K562 (cell line): ENCODE measurements at regions not wholly inside any gene's neighbourhood (a gene's known extent, or its start where the extent isn't known, plus 50 kb on each side); places are given as distances from the start of the nearest gene placed in this dataset.

Experiments used
- ATAC-seq: fragments of 200-7000 bp; cut with Tn5 transposase; 3 replicates; pipeline ENCODE4 v1.9.1; 2020; ENCODE audit warnings: moderate library complexity
- BruUV-seq: library from RNA; stranded (reverse); fragments of 400-500 nt; replicated peaks from 2 replicates; lab custom pipeline; 2021; lab: Mats Ljungman, UMichigan
- CTCF ChIA-PET: fragments of 300-600 bp; formaldehyde crosslinking; extraction: SDS; loops from one replicate; lab custom pipeline; 2021; ENCODE audit warnings: low intra/inter-chr PET ratio; lab: Yijun Ruan, JAX
- POLR2A ChIA-PET: fragments of 300-600, 350-650 bp; sonication (Branson Sonifier 250); formaldehyde crosslinking; extraction: SDS; loops from one replicate; lab custom pipeline; 2021; ENCODE audit warnings: antibody characterized with exemption, inconsistent platforms; lab: Yijun Ruan, JAX
- DNase-seq, 4 experiments: peaks; one replicate each; pipeline versions ENCODE4 v3.0.0 to v3.0.0-alpha.2; 2011 to 2018; ENCODE audit warnings: low spot score in 3 of 4, mixed read lengths in 3 of 4; ENCODE audit errors: extremely low read depth in 1 of 4
- FAIRE-seq: peaks from 2 replicates; lab custom pipeline; 2011; peaks lifted over from hg19 to GRCh38; lab: Jason Lieb, UNC
- H2AFZ ChIP-seq: 2 replicates; pipeline ENCODE4 v1.6.0; 2011; ENCODE audit warnings: low read depth, low read length, control low read depth, inconsistent platforms
- H3K27ac ChIP-seq: fragments of 200-600 bp; 3 replicates; pipeline ENCODE4 v1.8.0; 2011; ENCODE audit warnings: low read depth, mild to moderate bottlenecking, control low read depth, inconsistent platforms, low read length, moderate library complexity, mixed read lengths; ENCODE audit errors: extremely low read depth
- H3K27me3 ChIP-seq, 2 experiments: fragments of 300-600 bp in 1 of 2; 2 replicates in 1 of 2; 3 replicates in 1 of 2; pipeline versions ENCODE4 v1.6.0 to v1.8.0; 2011; ENCODE audit warnings: inconsistent platforms in 2 of 2, low read length in 2 of 2, mild to moderate bottlenecking in 1 of 2, mixed read lengths in 1 of 2, moderate library complexity in 1 of 2; ENCODE audit not compliant: control insufficient read depth in 2 of 2, insufficient read depth in 2 of 2
- H3K36me3 ChIP-seq: fragments of 300-600 bp; 3 replicates; pipeline ENCODE4 v1.8.0; 2011; ENCODE audit warnings: mild to moderate bottlenecking, low read length, inconsistent platforms; ENCODE audit not compliant: control insufficient read depth, insufficient read depth
- H3K4me1 ChIP-seq, 2 experiments: fragments of 200-600 bp in 1 of 2; replicated peaks in 1 of 2; 2 replicates in 1 of 2; 3 replicates in 1 of 2; pipeline versions ENCODE4 v1.5.1 to v1.8.0; 2011; ENCODE audit warnings: inconsistent platforms in 2 of 2, low read length in 2 of 2, mild to moderate bottlenecking in 1 of 2, mixed read lengths in 1 of 2, moderate library complexity in 1 of 2; ENCODE audit not compliant: control insufficient read depth in 2 of 2, insufficient read depth in 2 of 2
- H3K4me2 ChIP-seq: 2 replicates; pipeline ENCODE4 v1.6.1; 2011; ENCODE audit warnings: low read length, control low read depth, inconsistent platforms, mixed read lengths; ENCODE audit not compliant: insufficient read depth
- H3K4me3 ChIP-seq: fragments of 200-600 bp; sonication (generic), shearing (Covaris generic); 2 replicates; pipeline ENCODE4 v1.5.1; 2016; ENCODE audit warnings: control low read depth, inconsistent platforms
- H3K79me2 ChIP-seq: fragments of 200-600 bp; 3 replicates; pipeline ENCODE4 v1.8.0; 2011; ENCODE audit warnings: low read length, inconsistent platforms; ENCODE audit not compliant: control insufficient read depth, insufficient read depth
- H3K9ac ChIP-seq, 2 experiments: 2 replicates each; pipeline versions ENCODE4 v1.6.0 to v1.6.1; 2011; ENCODE audit warnings: low read depth in 2 of 2, low read length in 2 of 2, control low read depth in 1 of 2, inconsistent platforms in 1 of 2, mild to moderate bottlenecking in 1 of 2, mixed read lengths in 1 of 2; ENCODE audit not compliant: insufficient read depth in 1 of 2
- H3K9me1 ChIP-seq: one replicate; pipeline ENCODE4 v1.6.0; 2011; ENCODE audit warnings: inconsistent platforms, mild to moderate bottlenecking, low read length, moderate library complexity; ENCODE audit not compliant: control insufficient read depth, insufficient read depth
- H3K9me3 ChIP-seq: replicated peaks from 2 replicates; pipeline ENCODE4 v1.5.1; 2011; ENCODE audit warnings: low read depth, low read length, inconsistent platforms; ENCODE audit not compliant: control insufficient read depth, insufficient read depth
- H4K20me1 ChIP-seq: replicated peaks from 2 replicates; pipeline ENCODE4 v1.6.1; 2011; ENCODE audit warnings: low read length, inconsistent platforms, mixed read lengths; ENCODE audit not compliant: control insufficient read depth, insufficient read depth
- ASH1L ChIP-seq: fragments of 450-650 bp; IDR thresholded peaks from 2 replicates; pipeline ENCODE4 v1.6.1; 2018; ENCODE audit warnings: borderline replicate concordance, mild to moderate bottlenecking, low read depth; ENCODE audit not compliant: partially characterized antibody
- DDX20 ChIP-seq: fragments of 450-650 bp; IDR thresholded peaks from 2 replicates; pipeline ENCODE4 v1.6.1; 2016; ENCODE audit warnings: missing genetic modification characterization, low read depth, mild to moderate bottlenecking, missing compliant biosample characterization, moderate library complexity
- ESRRA ChIP-seq: fragments of 450-650 bp; IDR thresholded peaks from 2 replicates; pipeline ENCODE4 v1.6.1; 2014; ENCODE audit warnings: low read depth, mild to moderate bottlenecking, moderate library complexity, borderline replicate concordance
- FOXJ2 ChIP-seq: fragments of 200-800 bp; sonication (Bioruptor generic); IDR thresholded peaks from 2 replicates; pipeline ENCODE4 v1.6.1; 2016; ENCODE audit warnings: missing genetic modification characterization, missing compliant biosample characterization
- MIER1 ChIP-seq: fragments of 450-650 bp; IDR thresholded peaks from 2 replicates; pipeline ENCODE4 v1.6.1; 2016; ENCODE audit warnings: antibody characterized with exemption, mild to moderate bottlenecking, low read depth
- NFE2L1 ChIP-seq: fragments of 450-650 bp; IDR thresholded peaks from 2 replicates; pipeline ENCODE4 v1.6.1; 2016; ENCODE audit warnings: missing genetic modification characterization, low read depth, mild to moderate bottlenecking, missing compliant biosample characterization, moderate library complexity, borderline replicate concordance
- SREBF1 ChIP-seq: fragments of 150-350 bp; IDR thresholded peaks from 2 replicates; pipeline ENCODE4 v1.6.1; 2014; ENCODE audit warnings: antibody characterized with exemption, low read depth, low read length, borderline replicate concordance
- SREBF2 ChIP-seq: sonication (generic); formaldehyde crosslinking; IDR thresholded peaks from 2 replicates; pipeline ENCODE4 v1.4.0; 2020; ENCODE audit warnings: mild to moderate bottlenecking, missing genetic modification reagents
- ZNF282 ChIP-seq: sonication (generic); formaldehyde crosslinking; IDR thresholded peaks from 2 replicates; pipeline ENCODE4 v1.8.1; 2023; ENCODE audit warnings: missing genetic modification reagents
- WGBS: fragments of 100-300 bp; shearing (Covaris generic); methylation state at CpG from one replicate; pipeline ENCODE4 v1.1.6; 2016; ENCODE audit warnings: low coverage, mixed read lengths; ENCODE audit not compliant: insufficient coverage; ENCODE audit errors: missing lambda C conversion rate; 5-methylcytosine and 5-hydroxymethylcytosine counted together
- in situ Hi-C: fragments of 300-500 bp; cut with MboI; formaldehyde crosslinking; loops from 4 replicates; pipeline ENCODE4 v1.15.0; 2018; ENCODE audit warnings: inconsistent platforms, mixed read lengths
- intact Hi-C: fragments of 100-400 bp; cut with micrococcal nuclease; formaldehyde crosslinking; loops from 2 replicates; pipeline ENCODE4 v1.14.2; 2022
- TF ChIP-seq, protein P1 (sequence below): fragments of 450-650 bp; formaldehyde crosslinking; IDR thresholded peaks from 2 replicates; pipeline ENCODE4 v1.4.0; 2022; ENCODE audit warnings: mild to moderate bottlenecking, moderate library complexity
- TF ChIP-seq, protein P2 (sequence below): fragments of 250-450 bp; sonication (Bioruptor Pico); IDR thresholded peaks from 2 replicates; pipeline ENCODE4 v1.4.0; 2020
- TF ChIP-seq, protein P3 (sequence below), 2 experiments: fragments of 200-800 bp in 1 of 2; sonication (Bioruptor generic) in 1 of 2; sonication (generic) in 1 of 2; formaldehyde crosslinking in 1 of 2; IDR thresholded peaks in 1 of 2; conservative IDR thresholded peaks in 1 of 2; 2 replicates each; pipeline versions ENCODE4 v1.5.0 to v1.6.1; 2016 to 2020; ENCODE audit warnings: missing compliant biosample characterization in 1 of 2, missing genetic modification characterization in 1 of 2, missing genetic modification reagents in 1 of 2
- TF ChIP-seq, protein P4 (sequence below): fragments of 450-650 bp; formaldehyde crosslinking; IDR thresholded peaks from 2 replicates; pipeline ENCODE4 v1.4.0; 2020; ENCODE audit warnings: mild to moderate bottlenecking
- TF ChIP-seq, protein P5 (sequence below): sonication (generic); formaldehyde crosslinking; IDR thresholded peaks from 2 replicates; pipeline ENCODE4 v1.9.0; 2022; ENCODE audit warnings: mild to moderate bottlenecking, missing genetic modification reagents

DNA sequence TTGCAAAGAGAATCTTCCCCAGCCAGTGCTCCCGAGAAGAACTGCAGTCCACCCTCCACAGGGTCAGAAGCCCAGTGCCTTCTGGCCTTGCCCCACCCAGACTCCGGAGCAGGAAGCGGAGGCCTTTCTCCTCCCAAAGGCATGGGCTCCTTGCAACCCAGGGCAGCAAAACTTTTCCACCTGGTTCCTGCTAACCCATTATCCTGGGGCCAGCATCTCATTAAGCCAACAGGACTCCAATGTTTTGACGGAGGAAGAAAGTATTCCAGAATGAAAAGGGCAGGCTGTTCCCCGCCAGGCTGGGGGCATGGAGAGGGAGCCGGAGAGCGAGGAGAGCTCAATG, 88.1 kb downstream of the RTL6 start (continued):
- TF ChIP-seq ESRRA (no peak), ASH1L (no peak)

DNA sequence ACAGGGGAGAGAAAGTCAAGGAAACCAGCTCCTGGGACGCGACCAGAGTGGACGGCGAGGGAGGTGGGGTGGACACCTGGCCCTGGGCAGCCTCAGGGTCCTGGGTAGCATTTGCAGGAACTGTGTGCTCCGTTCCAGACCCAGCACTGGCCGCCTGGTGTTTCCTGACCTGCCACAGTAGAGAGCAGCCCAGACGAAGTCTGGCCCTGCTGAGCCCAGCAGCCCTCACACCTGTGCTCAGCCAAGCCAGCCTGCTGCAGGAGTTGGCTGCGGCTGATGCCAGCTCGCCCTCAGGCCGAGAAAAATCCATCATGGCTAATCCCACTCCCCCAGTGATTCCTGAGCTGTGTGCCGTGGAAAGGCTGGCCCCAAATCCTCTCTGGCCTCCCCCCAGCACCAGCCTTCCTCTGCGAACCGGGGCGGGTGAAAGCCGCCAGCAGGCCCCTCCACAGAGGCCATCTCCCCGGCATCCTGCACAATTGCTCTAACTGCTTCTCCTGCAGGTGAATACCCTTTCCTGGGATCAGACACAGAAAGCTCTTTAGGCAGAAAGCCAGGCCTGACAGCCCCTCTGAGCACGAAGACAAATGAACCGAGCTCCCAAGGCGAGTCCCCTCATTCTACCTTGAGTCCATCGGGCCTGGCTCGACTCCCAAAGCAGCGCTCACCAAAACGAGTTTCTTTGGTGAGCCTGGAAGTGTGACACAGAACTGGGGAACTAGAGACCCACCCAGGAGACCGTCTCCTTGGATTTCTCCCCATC, 88.6 kb downstream of the RTL6 start:
- no peak overlapping the region for H3K9ac ChIP-seq
- H3K9me1 ChIP-seq: no peaks in the 10 kb centered on the region
- no peaks in the 10 kb centered on the region for H3K9me3 ChIP-seq
- H3K4me1 ChIP-seq: no peaks in the 10 kb centered on the region
- no peaks in the 10 kb centered on the region for H3K36me3 ChIP-seq
- ChIA-PET CTCF (no interaction called here), POLR2A (no interaction called here)
- no peak overlapping the region for H3K4me3 ChIP-seq
- under 1% methylated on average over 15 of the region's 24 CpGs for WGBS
- no peaks in the 10 kb centered on the region for H3K79me2 ChIP-seq
- intact Hi-C loops: no loop called here
- in situ Hi-C loops: no loop called here
- FAIRE-seq: no peak
- BruUV-seq: no TSS peak
- no peak overlapping the region for H3K4me2 ChIP-seq
- ATAC-seq: no peak
- no peak overlapping the region for H3K27ac ChIP-seq
- H3K27me3 ChIP-seq: peaks cover 4 to 47% of the 10 kb centered on the region in 2 experiments; a peak in 4 of 5 replicates
- H2AFZ ChIP-seq: no peak overlapping the region
- no peaks in the 10 kb centered on the region; the same call in 1 of the 2 replicates for H4K20me1 ChIP-seq
- DNase-seq: no peak
- no peak for TF ChIP-seq DDX20 (tag)
- no peak for TF ChIP-seq NFE2L1 (tag)
- no peak for TF ChIP-seq FOXJ2 (tag)
- no peak for TF ChIP-seq ZNF282 (CRISPR knock-in tag)
- TF ChIP-seq SREBF1: no peak
- TF ChIP-seq, protein P1, sequence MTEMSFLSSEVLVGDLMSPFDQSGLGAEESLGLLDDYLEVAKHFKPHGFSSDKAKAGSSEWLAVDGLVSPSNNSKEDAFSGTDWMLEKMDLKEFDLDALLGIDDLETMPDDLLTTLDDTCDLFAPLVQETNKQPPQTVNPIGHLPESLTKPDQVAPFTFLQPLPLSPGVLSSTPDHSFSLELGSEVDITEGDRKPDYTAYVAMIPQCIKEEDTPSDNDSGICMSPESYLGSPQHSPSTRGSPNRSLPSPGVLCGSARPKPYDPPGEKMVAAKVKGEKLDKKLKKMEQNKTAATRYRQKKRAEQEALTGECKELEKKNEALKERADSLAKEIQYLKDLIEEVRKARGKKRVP (CRISPR knock-in tag): no peak
- TF ChIP-seq MIER1: no peak
- TF ChIP-seq, protein P2, sequence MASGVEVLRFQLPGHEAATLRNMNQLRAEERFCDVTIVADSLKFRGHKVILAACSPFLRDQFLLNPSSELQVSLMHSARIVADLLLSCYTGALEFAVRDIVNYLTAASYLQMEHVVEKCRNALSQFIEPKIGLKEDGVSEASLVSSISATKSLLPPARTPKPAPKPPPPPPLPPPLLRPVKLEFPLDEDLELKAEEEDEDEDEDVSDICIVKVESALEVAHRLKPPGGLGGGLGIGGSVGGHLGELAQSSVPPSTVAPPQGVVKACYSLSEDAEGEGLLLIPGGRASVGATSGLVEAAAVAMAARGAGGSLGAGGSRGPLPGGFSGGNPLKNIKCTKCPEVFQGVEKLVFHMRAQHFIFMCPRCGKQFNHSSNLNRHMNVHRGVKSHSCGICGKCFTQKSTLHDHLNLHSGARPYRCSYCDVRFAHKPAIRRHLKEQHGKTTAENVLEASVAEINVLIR (CRISPR knock-in tag): no peak
- TF ChIP-seq, protein P3, sequence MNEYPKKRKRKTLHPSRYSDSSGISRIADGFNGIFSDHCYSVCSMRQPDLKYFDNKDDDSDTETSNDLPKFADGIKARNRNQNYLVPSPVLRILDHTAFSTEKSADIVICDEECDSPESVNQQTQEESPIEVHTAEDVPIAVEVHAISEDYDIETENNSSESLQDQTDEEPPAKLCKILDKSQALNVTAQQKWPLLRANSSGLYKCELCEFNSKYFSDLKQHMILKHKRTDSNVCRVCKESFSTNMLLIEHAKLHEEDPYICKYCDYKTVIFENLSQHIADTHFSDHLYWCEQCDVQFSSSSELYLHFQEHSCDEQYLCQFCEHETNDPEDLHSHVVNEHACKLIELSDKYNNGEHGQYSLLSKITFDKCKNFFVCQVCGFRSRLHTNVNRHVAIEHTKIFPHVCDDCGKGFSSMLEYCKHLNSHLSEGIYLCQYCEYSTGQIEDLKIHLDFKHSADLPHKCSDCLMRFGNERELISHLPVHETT (CRISPR knock-in tag; conservative IDR thresholded peaks at IDR 0.05 in 1 of 2, IDR thresholded peaks at IDR 0.05 in 1 of 2): no peak
- TF ChIP-seq, protein P4, sequence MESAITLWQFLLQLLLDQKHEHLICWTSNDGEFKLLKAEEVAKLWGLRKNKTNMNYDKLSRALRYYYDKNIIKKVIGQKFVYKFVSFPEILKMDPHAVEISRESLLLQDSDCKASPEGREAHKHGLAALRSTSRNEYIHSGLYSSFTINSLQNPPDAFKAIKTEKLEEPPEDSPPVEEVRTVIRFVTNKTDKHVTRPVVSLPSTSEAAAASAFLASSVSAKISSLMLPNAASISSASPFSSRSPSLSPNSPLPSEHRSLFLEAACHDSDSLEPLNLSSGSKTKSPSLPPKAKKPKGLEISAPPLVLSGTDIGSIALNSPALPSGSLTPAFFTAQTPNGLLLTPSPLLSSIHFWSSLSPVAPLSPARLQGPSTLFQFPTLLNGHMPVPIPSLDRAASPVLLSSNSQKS (CRISPR knock-in tag): no peak
- TF ChIP-seq, protein P5, sequence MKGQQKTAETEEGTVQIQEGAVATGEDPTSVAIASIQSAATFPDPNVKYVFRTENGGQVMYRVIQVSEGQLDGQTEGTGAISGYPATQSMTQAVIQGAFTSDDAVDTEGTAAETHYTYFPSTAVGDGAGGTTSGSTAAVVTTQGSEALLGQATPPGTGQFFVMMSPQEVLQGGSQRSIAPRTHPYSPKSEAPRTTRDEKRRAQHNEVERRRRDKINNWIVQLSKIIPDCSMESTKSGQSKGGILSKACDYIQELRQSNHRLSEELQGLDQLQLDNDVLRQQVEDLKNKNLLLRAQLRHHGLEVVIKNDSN (CRISPR knock-in tag): no peak
- TF ChIP-seq SREBF2: no peak
